Astrocyte of the cerebellum (primary cell): ENCODE measurements at regions not wholly inside any gene's neighbourhood (a gene's known extent, or its start where the extent isn't known, plus 50 kb on each side); places are given as distances from the start of the nearest gene placed in this dataset.

ENCODE experiments used
- DNase-seq: peaks from one replicate; pipeline ENCODE4 v3.0.0-alpha.2; 2011; ENCODE audit warnings: low read depth
- H3K4me3 ChIP-seq: 2 replicates; pipeline ENCODE4 v1.5.1; 2011; ENCODE audit warnings: mild to moderate bottlenecking, low read depth, low read length, moderate library complexity
- CTCF ChIP-seq: IDR thresholded peaks from 2 replicates; pipeline ENCODE4 v1.5.1; 2012; ENCODE audit warnings: low read length, low read depth, moderate library complexity, mild to moderate bottlenecking; ENCODE audit errors: missing control alignments
- in situ Hi-C: cut with HindIII; loops from 2 replicates; pipeline ENCODE4 v1.10.0; 2017; ENCODE audit warnings: low sequenced_read_pairs

GRCh38 chr7:125876431-125876830 lies 946.8 kb upstream of the POT1 start:
- in situ Hi-C loops: no loop called here
- no peak for TF ChIP-seq CTCF
- no peak for DNase-seq
- no peak overlapping the region for H3K4me3 ChIP-seq

GRCh38 chr7:125871431-125871830 lies 941.8 kb upstream of the POT1 start:
- in situ Hi-C loops: no loop called here
- DNase-seq: no peak
- no peak overlapping the region for H3K4me3 ChIP-seq
- no peak for TF ChIP-seq CTCF

GRCh38 chr7:125857606-125858005 lies 928.0 kb upstream of the POT1 start:
- DNase-seq: peak; percentile 33
- TF ChIP-seq CTCF: no peak
- in situ Hi-C loops: no loop called here

GRCh38 chr7:125848157-125848556 lies 918.5 kb upstream of the POT1 start:
- in situ Hi-C loops: no loop called here
- no peak for TF ChIP-seq CTCF
- H3K4me3 ChIP-seq: no peak overlapping the region
- no peak for DNase-seq

More at GRCh38 chr7:125857606-125858005, 928.0 kb upstream of the POT1 start:
- no peak overlapping the region for H3K4me3 ChIP-seq

GRCh38 chr7:125847692-125848091 lies 918.1 kb upstream of the POT1 start:
- in situ Hi-C loops: no loop called here
- DNase-seq: no peak
- H3K4me3 ChIP-seq: no peak overlapping the region
- no peak for TF ChIP-seq CTCF

GRCh38 chr7:125847055-125847454 lies 917.4 kb upstream of the POT1 start:
- in situ Hi-C loops: no loop called here
- no peak for DNase-seq
- H3K4me3 ChIP-seq: no peak overlapping the region
- no peak for TF ChIP-seq CTCF

- in situ Hi-C loops: no loop called here
- no peak for TF ChIP-seq CTCF
- no peak overlapping the region for H3K4me3 ChIP-seq
- no peak for DNase-seq
Observed at GRCh38 chr7:125845686-125846085, 916.1 kb upstream of the POT1 start.
